HepG2 (cell line): ENCODE measurements at regions not wholly inside any gene's neighbourhood (a gene's known extent, or its start where the extent isn't known, plus 50 kb on each side); places are given as distances from the start of the nearest gene placed in this dataset.

Experiments used
- ATAC-seq: fragments of 200-7000 bp; cut with Tn5 transposase; 3 replicates; pipeline ENCODE4 v1.9.1; 2020; ENCODE audit warnings: mild to moderate bottlenecking, moderate library complexity
- BruUV-seq: library from RNA; stranded (reverse); fragments of 400-500 nt; replicated peaks from 2 replicates; lab custom pipeline; 2021; lab: Mats Ljungman, UMichigan
- CTCF ChIA-PET: fragments of 300-600 bp; formaldehyde crosslinking; extraction: SDS; loops from one replicate; lab custom pipeline; 2021; ENCODE audit warnings: low total read pairs, inconsistent platforms, low intra/inter-chr PET ratio; lab: Yijun Ruan, JAX
- POLR2A ChIA-PET: fragments of 350-600 bp; sonication (Branson Sonifier 250); formaldehyde crosslinking; loops from one replicate; lab custom pipeline; 2020; ENCODE audit warnings: antibody characterized with exemption, inconsistent platforms; lab: Yijun Ruan, JAX
- DNase-seq: peaks from one replicate; pipeline ENCODE4 v3.0.0-alpha.2; 2015; ENCODE audit warnings: low spot score
- FAIRE-seq: peaks from 3 replicates; lab custom pipeline; 2011; peaks lifted over from hg19 to GRCh38; lab: Jason Lieb, UNC
- H2AFZ ChIP-seq: one replicate; pipeline ENCODE4 v1.6.1; 2011; ENCODE audit warnings: low read length, inconsistent platforms
- H3K27ac ChIP-seq: fragments of 300-600 bp; 3 replicates; pipeline ENCODE4 v1.8.0; 2011; ENCODE audit warnings: mixed run types, mild to moderate bottlenecking, mixed read lengths, low read length, inconsistent platforms; ENCODE audit not compliant: insufficient read depth; ENCODE audit errors: extremely low read length
- H3K27me3 ChIP-seq, 2 experiments: fragments of 200-600 bp in 1 of 2; 2 replicates in 1 of 2; 3 replicates in 1 of 2; pipeline versions ENCODE4 v1.6.0 to v1.8.0; 2011; ENCODE audit warnings: low read length in 2 of 2, mild to moderate bottlenecking in 2 of 2, moderate library complexity in 2 of 2, inconsistent platforms in 1 of 2; ENCODE audit not compliant: insufficient read depth in 2 of 2, control insufficient read depth in 1 of 2
- H3K36me3 ChIP-seq, 2 experiments: fragments of 200-600 bp in 1 of 2; replicated peaks in 1 of 2; 2 replicates in 1 of 2; 3 replicates in 1 of 2; pipeline versions ENCODE4 v1.5.1 to v1.8.0; 2011; ENCODE audit warnings: low read length in 2 of 2, inconsistent platforms in 1 of 2; ENCODE audit not compliant: insufficient read depth in 2 of 2, control insufficient read depth in 1 of 2
- H3K4me1 ChIP-seq: 2 replicates; pipeline ENCODE4 v1.5.1; 2012; ENCODE audit warnings: low read length, inconsistent platforms; ENCODE audit not compliant: insufficient read depth
- H3K4me2 ChIP-seq: 2 replicates; pipeline ENCODE4 v1.6.0; 2011; ENCODE audit warnings: low read depth, low read length, inconsistent platforms
- H3K4me3 ChIP-seq, 3 experiments: fragments of 200-600 bp in 1 of 3; sonication (generic), shearing (Covaris generic) in 1 of 3; replicated peaks in 1 of 3; 2 replicates each; pipeline ENCODE4 v1.5.1; 2011 to 2016; ENCODE audit warnings: low read length in 3 of 3, inconsistent platforms in 2 of 3, low read depth in 2 of 3, mild to moderate bottlenecking in 2 of 3, control low read depth in 1 of 3, mixed read lengths in 1 of 3; ENCODE audit not compliant: insufficient read depth in 1 of 3
- H3K79me2 ChIP-seq: one replicate; pipeline ENCODE4 v1.6.1; 2011; ENCODE audit warnings: low read length, inconsistent platforms; ENCODE audit not compliant: insufficient read depth
- H3K9ac ChIP-seq: 2 replicates; pipeline ENCODE4 v1.6.0; 2011; ENCODE audit warnings: mild to moderate bottlenecking, low read depth, low read length, inconsistent platforms; ENCODE audit not compliant: insufficient read depth
- H3K9me3 ChIP-seq: 2 replicates; pipeline ENCODE4 v1.5.1; 2012; ENCODE audit warnings: mild to moderate bottlenecking, low read length
- H4K20me1 ChIP-seq: 2 replicates; pipeline ENCODE4 v1.6.0; 2011; ENCODE audit warnings: inconsistent platforms, mild to moderate bottlenecking, low read length, moderate library complexity; ENCODE audit not compliant: insufficient read depth
- CREM ChIP-seq, 2 experiments: sonication (generic) in 1 of 2; formaldehyde crosslinking in 1 of 2; IDR thresholded peaks; 2 replicates each; pipeline versions ENCODE4 v1.4.0 to v1.6.1; 2016 to 2020; ENCODE audit warnings: antibody characterized with exemption in 1 of 2, mild to moderate bottlenecking in 1 of 2, missing genetic modification reagents in 1 of 2
- NFKBIZ ChIP-seq: IDR thresholded peaks from 2 replicates; pipeline ENCODE4 v1.6.1; 2018; ENCODE audit warnings: missing genetic modification reagents, missing compliant biosample characterization
- ZEB1 ChIP-seq: IDR thresholded peaks from 2 replicates; pipeline ENCODE4 v1.6.1; 2012; ENCODE audit warnings: mild to moderate bottlenecking, low read depth, inconsistent platforms; ENCODE audit not compliant: insufficient replicate concordance
- ZFP82 ChIP-seq: sonication (generic); formaldehyde crosslinking; IDR thresholded peaks from 2 replicates; pipeline ENCODE4 v1.5.1; 2020; ENCODE audit warnings: mild to moderate bottlenecking, missing genetic modification reagents, borderline replicate concordance
- ZNF264 ChIP-seq: sonication (generic); formaldehyde crosslinking; IDR thresholded peaks from 2 replicates; pipeline ENCODE4 v1.4.0; 2020; ENCODE audit warnings: missing genetic modification reagents
- WGBS: methylation state at CpG from one replicate; pipeline ENCODE4 v1.1.6; 2017; ENCODE audit warnings: low lambda C conversion rate; 5-methylcytosine and 5-hydroxymethylcytosine counted together
- in situ Hi-C: cut with HindIII; loops from 2 replicates; pipeline ENCODE4 v1.10.0; 2017; ENCODE audit warnings: low pct_unique_long_range_greater_than_20kb; ENCODE audit not compliant: extremely low pct_ligation_motif_present
- intact Hi-C: fragments of 100-400 bp; cut with micrococcal nuclease; formaldehyde crosslinking; loops from one replicate; pipeline ENCODE4 v1.10.0; 2022; ENCODE audit not compliant: unreplicated experiment
- TF ChIP-seq, protein P1 (sequence below): sonication (generic); formaldehyde crosslinking; IDR thresholded peaks from 2 replicates; pipeline ENCODE4 v1.4.0; 2020; ENCODE audit warnings: missing genetic modification reagents
- TF ChIP-seq, protein P2 (sequence below), 2 experiments: fragments of 450-650 bp in 1 of 2; sonication (generic) in 1 of 2; formaldehyde crosslinking; IDR thresholded peaks; 2 replicates each; pipeline versions ENCODE4 v1.5.0 to v1.8.0; 2020 to 2022; ENCODE audit warnings: mild to moderate bottlenecking in 1 of 2, missing genetic modification reagents in 1 of 2

DNA sequence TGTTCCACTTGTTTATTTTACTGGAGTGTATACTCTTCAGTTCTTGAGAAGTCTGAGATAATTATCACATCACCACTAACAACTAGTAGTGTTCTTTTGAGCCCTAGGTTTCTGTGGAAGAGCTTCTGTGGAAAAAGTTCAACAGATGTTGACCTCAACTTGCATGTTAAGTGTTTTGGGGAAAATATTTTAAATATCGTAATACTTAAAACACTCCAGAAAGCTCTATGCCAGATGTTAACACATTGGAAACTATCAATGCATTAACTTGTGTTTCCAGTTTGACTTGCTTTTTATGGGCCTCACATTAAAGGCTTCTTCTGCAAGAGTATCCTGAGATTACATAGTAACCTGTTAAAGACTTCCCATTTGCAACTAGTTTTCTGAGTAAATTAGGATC lies 173.1 kb downstream of the DUSP6 start:
- FAIRE-seq (no peak), DNase-seq (no peak), ATAC-seq (no peak)
- intact Hi-C loops (no loop called here), in situ Hi-C loops (no loop called here)
- Histone ChIP-seq H3K9me3 (no peaks in the 10 kb centered on the region), H3K4me1 (no peaks in the 10 kb centered on the region), H3K9ac (no peak overlapping the region), H3K79me2 (no peaks in the 10 kb centered on the region), H3K4me2 (no peak overlapping the region), H3K4me3 (no peak overlapping the region), H4K20me1 (no peaks in the 10 kb centered on the region), H3K27me3 (no peaks in the 10 kb centered on the region), H3K27ac (no peak overlapping the region), H3K36me3 (no peaks in the 10 kb centered on the region), H2AFZ (no peak overlapping the region)
- no TSS peak for BruUV-seq
- POLR2A ChIA-PET, result no interaction called here
- TF ChIP-seq ZEB1 (no peak), ZFP82 (CRISPR knock-in tag) (no peak), NFKBIZ (CRISPR knock-in tag) (no peak), ZNF264 (no peak), CREM (IDR thresholded peaks at IDR 0.05) (no peak), CREM (CRISPR knock-in tag; IDR thresholded peaks at IDR 0.05) (no peak)
- TF ChIP-seq, protein P1, sequence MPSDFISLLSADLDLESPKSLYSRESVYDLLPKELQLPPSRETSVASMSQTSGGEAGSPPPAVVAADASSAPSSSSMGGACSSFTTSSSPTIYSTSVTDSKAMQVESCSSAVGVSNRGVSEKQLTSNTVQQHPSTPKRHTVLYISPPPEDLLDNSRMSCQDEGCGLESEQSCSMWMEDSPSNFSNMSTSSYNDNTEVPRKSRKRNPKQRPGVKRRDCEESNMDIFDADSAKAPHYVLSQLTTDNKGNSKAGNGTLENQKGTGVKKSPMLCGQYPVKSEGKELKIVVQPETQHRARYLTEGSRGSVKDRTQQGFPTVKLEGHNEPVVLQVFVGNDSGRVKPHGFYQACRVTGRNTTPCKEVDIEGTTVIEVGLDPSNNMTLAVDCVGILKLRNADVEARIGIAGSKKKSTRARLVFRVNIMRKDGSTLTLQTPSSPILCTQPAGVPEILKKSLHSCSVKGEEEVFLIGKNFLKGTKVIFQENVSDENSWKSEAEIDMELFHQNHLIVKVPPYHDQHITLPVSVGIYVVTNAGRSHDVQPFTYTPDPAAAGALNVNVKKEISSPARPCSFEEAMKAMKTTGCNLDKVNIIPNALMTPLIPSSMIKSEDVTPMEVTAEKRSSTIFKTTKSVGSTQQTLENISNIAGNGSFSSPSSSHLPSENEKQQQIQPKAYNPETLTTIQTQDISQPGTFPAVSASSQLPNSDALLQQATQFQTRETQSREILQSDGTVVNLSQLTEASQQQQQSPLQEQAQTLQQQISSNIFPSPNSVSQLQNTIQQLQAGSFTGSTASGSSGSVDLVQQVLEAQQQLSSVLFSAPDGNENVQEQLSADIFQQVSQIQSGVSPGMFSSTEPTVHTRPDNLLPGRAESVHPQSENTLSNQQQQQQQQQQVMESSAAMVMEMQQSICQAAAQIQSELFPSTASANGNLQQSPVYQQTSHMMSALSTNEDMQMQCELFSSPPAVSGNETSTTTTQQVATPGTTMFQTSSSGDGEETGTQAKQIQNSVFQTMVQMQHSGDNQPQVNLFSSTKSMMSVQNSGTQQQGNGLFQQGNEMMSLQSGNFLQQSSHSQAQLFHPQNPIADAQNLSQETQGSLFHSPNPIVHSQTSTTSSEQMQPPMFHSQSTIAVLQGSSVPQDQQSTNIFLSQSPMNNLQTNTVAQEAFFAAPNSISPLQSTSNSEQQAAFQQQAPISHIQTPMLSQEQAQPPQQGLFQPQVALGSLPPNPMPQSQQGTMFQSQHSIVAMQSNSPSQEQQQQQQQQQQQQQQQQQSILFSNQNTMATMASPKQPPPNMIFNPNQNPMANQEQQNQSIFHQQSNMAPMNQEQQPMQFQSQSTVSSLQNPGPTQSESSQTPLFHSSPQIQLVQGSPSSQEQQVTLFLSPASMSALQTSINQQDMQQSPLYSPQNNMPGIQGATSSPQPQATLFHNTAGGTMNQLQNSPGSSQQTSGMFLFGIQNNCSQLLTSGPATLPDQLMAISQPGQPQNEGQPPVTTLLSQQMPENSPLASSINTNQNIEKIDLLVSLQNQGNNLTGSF (CRISPR knock-in tag), result no peak
- TF ChIP-seq, protein P2, sequence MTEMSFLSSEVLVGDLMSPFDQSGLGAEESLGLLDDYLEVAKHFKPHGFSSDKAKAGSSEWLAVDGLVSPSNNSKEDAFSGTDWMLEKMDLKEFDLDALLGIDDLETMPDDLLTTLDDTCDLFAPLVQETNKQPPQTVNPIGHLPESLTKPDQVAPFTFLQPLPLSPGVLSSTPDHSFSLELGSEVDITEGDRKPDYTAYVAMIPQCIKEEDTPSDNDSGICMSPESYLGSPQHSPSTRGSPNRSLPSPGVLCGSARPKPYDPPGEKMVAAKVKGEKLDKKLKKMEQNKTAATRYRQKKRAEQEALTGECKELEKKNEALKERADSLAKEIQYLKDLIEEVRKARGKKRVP (CRISPR knock-in tag; IDR thresholded peaks at IDR 0.05), result no peak
- CTCF ChIA-PET, result no interaction called here
- 65% methylated on average over 1 of the region's 1 CpG for WGBS
